ENCODE measurements at regions not wholly inside any gene's neighbourhood (a gene's known extent, or its start where the extent isn't known, plus 50 kb on each side); places are given as distances from the start of the nearest gene placed in this dataset.

DNA sequence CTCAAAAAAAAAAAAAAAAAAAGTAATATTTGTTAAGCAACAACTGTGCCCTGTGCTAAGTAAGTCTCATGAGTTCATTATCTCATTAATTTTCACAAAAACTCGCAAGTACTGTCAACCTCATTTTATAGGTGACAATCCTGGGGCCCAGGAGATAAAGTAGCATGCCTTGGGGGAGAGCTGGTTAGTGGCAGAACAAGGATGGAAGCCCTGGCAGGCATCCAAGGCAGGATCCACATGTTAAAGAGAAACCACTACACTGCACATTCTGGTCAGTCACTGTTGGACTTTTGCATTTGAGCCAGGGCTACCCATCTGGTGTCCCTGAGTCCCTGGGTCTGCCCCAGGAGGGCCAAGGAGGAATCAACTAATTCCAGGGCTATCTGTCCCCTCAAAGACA lies 54.6 kb downstream of the ZFP36L2 start:
- Mint-ChIP-seq H3K27ac (peak overlapping the region; percentile 41), H3K4me3 (no peak overlapping the region), H3K36me3 (ENCODE audit: low read depth) (peaks cover 9% of the 10 kb centered on the region), H3K9me3 (peaks cover 8% of the 10 kb centered on the region), H3K27me3 (no peaks in the 10 kb centered on the region), H3K4me1 (ENCODE audit: low read depth) (peaks cover 86% of the 10 kb centered on the region)
- intact Hi-C loops (cut with micrococcal nuclease): loop anchor here (2.0 to 5.0 kb wide), 4 partner anchors 13 to 46 kb away; no protein-coding TSS in a partner anchor
- DNase-seq (no peak), ATAC-seq (no peak)
- ChIA-PET CTCF (interaction anchor here (0.7 to 6.5 kb wide), 7 partner anchors 11 to 57 kb away, joined by 3 to 90 read pairs (median 7); no protein-coding TSS in a partner anchor), POLR2A (interaction anchor here (0.6 to 19.8 kb wide), 6 partner anchors 12 to 298 kb away, joined by 3 to 252 read pairs (median 4); partner anchors contain the start of gene ZFP36L2)
- no peak for TF ChIP-seq CTCF (IDR thresholded peaks at IDR 0.05)

GRCh38 chr2:43170405-43171105 lies 55.9 kb downstream of the ZFP36L2 start:
- intact Hi-C loops (cut with micrococcal nuclease): loop anchor here (5.0 kb wide), 2 partner anchors 33 to 47 kb away; no protein-coding TSS in a partner anchor

DNA sequence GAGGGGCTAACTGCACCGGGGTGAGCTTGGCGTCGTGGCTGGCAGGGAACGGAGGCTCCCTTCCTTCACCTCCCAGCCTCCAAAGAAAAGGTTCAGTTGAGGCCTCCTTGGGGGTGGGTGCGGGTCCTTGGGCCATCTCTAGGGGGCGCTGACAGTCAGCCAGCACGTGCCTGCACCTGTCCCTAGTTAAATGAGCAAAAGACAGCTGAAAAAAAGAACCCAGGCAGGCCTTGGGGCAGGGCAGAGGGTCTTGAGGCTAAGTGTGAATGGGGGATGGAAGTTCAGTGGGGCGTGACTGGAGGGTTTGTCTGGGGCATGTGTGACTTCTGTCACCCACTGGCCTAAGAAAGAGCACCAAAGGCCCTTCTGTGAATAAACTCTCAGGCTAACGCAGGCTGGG lies 56.4 kb downstream of the ZFP36L2 start:
- intact Hi-C loops (cut with micrococcal nuclease): loop anchor here (5.0 kb wide), 2 partner anchors 33 to 47 kb away; no protein-coding TSS in a partner anchor
- TF ChIP-seq CTCF (IDR thresholded peaks at IDR 0.05): peak; percentile 88
- DNase-seq: peak; percentile 74
- H3K9me3 Mint-ChIP-seq: no peaks in the 10 kb centered on the region
- H3K27ac Mint-ChIP-seq: peak overlapping the region; percentile 94
- no peak for ATAC-seq
- peak overlapping the region; percentile 54 for H3K4me3 Mint-ChIP-seq
- ChIA-PET POLR2A (interaction anchor here (0.5 to 19.8 kb wide), 16 partner anchors 10 to 1214 kb away, joined by 3 to 252 read pairs (median 4); partner anchors contain the start of gene ZFP36L2), CTCF (interaction anchor here (0.9 to 6.5 kb wide), 20 partner anchors 10 to 314 kb away, joined by 3 to 90 read pairs (median 6); no protein-coding TSS in a partner anchor)
- H3K4me1 Mint-ChIP-seq (ENCODE audit: low read depth): peaks cover 73% of the 10 kb centered on the region
- no peaks in the 10 kb centered on the region for H3K27me3 Mint-ChIP-seq
- H3K36me3 Mint-ChIP-seq (ENCODE audit: low read depth): peaks cover 2% of the 10 kb centered on the region

More at GRCh38 chr2:43170405-43171105, 55.9 kb downstream of the ZFP36L2 start:
- ChIA-PET CTCF (interaction anchor here (1.1 to 6.5 kb wide), 17 partner anchors 10 to 314 kb away, joined by 3 to 90 read pairs (median 6); no protein-coding TSS in a partner anchor), POLR2A (interaction anchor here (0.5 to 19.8 kb wide), 15 partner anchors 8 to 1213 kb away, joined by 3 to 252 read pairs (median 4); partner anchors contain the start of gene ZFP36L2)
- H3K27me3 Mint-ChIP-seq: no peaks in the 10 kb centered on the region
- no peak for TF ChIP-seq CTCF (IDR thresholded peaks at IDR 0.05)
- H3K27ac Mint-ChIP-seq: peak overlapping the region; percentile 94
- DNase-seq (peak; percentile 42), ATAC-seq (no peak)
- peaks cover 4% of the 10 kb centered on the region for H3K9me3 Mint-ChIP-seq
- H3K4me1 Mint-ChIP-seq (ENCODE audit: low read depth): peaks cover 78% of the 10 kb centered on the region
- peak overlapping the region; percentile 54 for H3K4me3 Mint-ChIP-seq
- peaks cover 5% of the 10 kb centered on the region for H3K36me3 Mint-ChIP-seq (ENCODE audit: low read depth)

- ChIA-PET CTCF (interaction anchor here (0.9 to 6.5 kb wide), 20 partner anchors 9 to 315 kb away, joined by 3 to 90 read pairs (median 6); no protein-coding TSS in a partner anchor), POLR2A (interaction anchor here (0.7 to 19.8 kb wide), 15 partner anchors 9 to 59 kb away, joined by 3 to 252 read pairs (median 5); partner anchors contain the start of gene ZFP36L2)
- Mint-ChIP-seq H3K4me1 (ENCODE audit: low read depth) (peaks cover 69% of the 10 kb centered on the region), H3K27me3 (no peaks in the 10 kb centered on the region), H3K4me3 (peak overlapping the region; percentile 54), H3K36me3 (ENCODE audit: low read depth) (no peaks in the 10 kb centered on the region), H3K27ac (peak overlapping the region; percentile 94), H3K9me3 (no peaks in the 10 kb centered on the region)
- intact Hi-C loops (cut with micrococcal nuclease): no loop called here
- peak; percentile 35 for ATAC-seq
- TF ChIP-seq CTCF (IDR thresholded peaks at IDR 0.05): no peak
- DNase-seq: peak; percentile 80
Observed at GRCh38 chr2:43169099-43169945, 57.1 kb downstream of the ZFP36L2 start.

Data from activated CD8-positive, alpha-beta T cell treated with anti-CD3 and anti-CD28 coated beads for 36 hours (primary cell).